A673 (cell line): ENCODE measurements at regions not wholly inside any gene's neighbourhood (a gene's known extent, or its start where the extent isn't known, plus 50 kb on each side); places are given as distances from the start of the nearest gene placed in this dataset.

Experiments
- BruUV-seq: library from RNA; stranded (reverse); fragments of 400-500 nt; replicated peaks from 2 replicates; lab custom pipeline; 2021; lab: Mats Ljungman, UMichigan
- CTCF ChIA-PET: fragments of 300-600 bp; sonication (Branson Sonifier 250); formaldehyde crosslinking; loops from one replicate; lab custom pipeline; 2022; ENCODE audit warnings: antibody characterized with exemption; lab: Charles Lee
- POLR2A ChIA-PET: fragments of 300-600 bp; sonication (Branson Sonifier 250); formaldehyde crosslinking; loops from one replicate; lab custom pipeline; 2022; ENCODE audit warnings: antibody characterized with exemption; ENCODE audit not compliant: low non-redundant PET; lab: Charles Lee
- DNase-seq: peaks from one replicate; pipeline ENCODE4 v3.0.0-alpha.2; 2015; ENCODE audit warnings: low spot score
- H3K27ac ChIP-seq: fragments of 200-600 bp; sonication (generic); 2 replicates; pipeline ENCODE4 v1.5.1; 2016; ENCODE audit warnings: mixed run types, low read depth, mild to moderate bottlenecking, mixed read lengths, antibody characterized with exemption, low read length; ENCODE audit not compliant: poor library complexity, severe bottlenecking
- H3K27me3 ChIP-seq: fragments of 200-600 bp; sonication (generic); replicated peaks from 2 replicates; pipeline ENCODE4 v1.6.1; 2017; ENCODE audit warnings: mixed run types, low read depth, mild to moderate bottlenecking, mixed read lengths, antibody characterized with exemption, low read length; ENCODE audit not compliant: insufficient read depth, poor library complexity
- H3K36me3 ChIP-seq: fragments of 200-600 bp; sonication (generic); 2 replicates; pipeline ENCODE4 v1.6.1; 2016; ENCODE audit warnings: mixed run types, mild to moderate bottlenecking, mixed read lengths, antibody characterized with exemption, low read length; ENCODE audit not compliant: insufficient read depth, poor library complexity, severe bottlenecking
- H3K4me1 ChIP-seq: fragments of 200-600 bp; sonication (generic); 2 replicates; pipeline ENCODE4 v1.6.1; 2017; ENCODE audit warnings: mixed run types, mild to moderate bottlenecking, mixed read lengths, antibody characterized with exemption, low read length; ENCODE audit not compliant: insufficient read depth, poor library complexity, severe bottlenecking
- H3K4me3 ChIP-seq: fragments of 200-600 bp; sonication (generic); 2 replicates; pipeline ENCODE4 v1.5.1; 2016; ENCODE audit warnings: low read depth, mixed run types, mild to moderate bottlenecking, mixed read lengths, low read length; ENCODE audit not compliant: poor library complexity, severe bottlenecking
- H3K9me3 ChIP-seq: fragments of 200-600 bp; sonication (generic); 2 replicates; pipeline ENCODE4 v1.6.1; 2016; ENCODE audit warnings: mixed run types, low read depth, mild to moderate bottlenecking, mixed read lengths, antibody characterized with exemption, low read length; ENCODE audit not compliant: poor library complexity, severe bottlenecking
- EZH2 ChIP-seq: fragments of 200-600 bp; sonication (generic); IDR thresholded peaks from 2 replicates; pipeline ENCODE4 v1.6.1; 2017; ENCODE audit warnings: borderline replicate concordance, low read depth, mild to moderate bottlenecking, mixed read lengths, antibody characterized with exemption, low read length; ENCODE audit not compliant: poor library complexity, severe bottlenecking
- intact Hi-C: fragments of 100-400 bp; cut with micrococcal nuclease; formaldehyde crosslinking; loops from one replicate; pipeline ENCODE4 v1.10.0; 2022; ENCODE audit not compliant: unreplicated experiment
- TF ChIP-seq, protein P1 (sequence below): fragments of 300-800, 200-600 bp; sonication (generic); conservative IDR thresholded peaks from 2 replicates; pipeline ENCODE4 v1.5.1; 2017; ENCODE audit warnings: low read depth, mild to moderate bottlenecking, antibody characterized with exemption, low read length, moderate library complexity, mixed read lengths

GRCh38 chr6:18533793-18534192 is 146.6 kb downstream of the RNF144B start:
- TF ChIP-seq, protein P1, sequence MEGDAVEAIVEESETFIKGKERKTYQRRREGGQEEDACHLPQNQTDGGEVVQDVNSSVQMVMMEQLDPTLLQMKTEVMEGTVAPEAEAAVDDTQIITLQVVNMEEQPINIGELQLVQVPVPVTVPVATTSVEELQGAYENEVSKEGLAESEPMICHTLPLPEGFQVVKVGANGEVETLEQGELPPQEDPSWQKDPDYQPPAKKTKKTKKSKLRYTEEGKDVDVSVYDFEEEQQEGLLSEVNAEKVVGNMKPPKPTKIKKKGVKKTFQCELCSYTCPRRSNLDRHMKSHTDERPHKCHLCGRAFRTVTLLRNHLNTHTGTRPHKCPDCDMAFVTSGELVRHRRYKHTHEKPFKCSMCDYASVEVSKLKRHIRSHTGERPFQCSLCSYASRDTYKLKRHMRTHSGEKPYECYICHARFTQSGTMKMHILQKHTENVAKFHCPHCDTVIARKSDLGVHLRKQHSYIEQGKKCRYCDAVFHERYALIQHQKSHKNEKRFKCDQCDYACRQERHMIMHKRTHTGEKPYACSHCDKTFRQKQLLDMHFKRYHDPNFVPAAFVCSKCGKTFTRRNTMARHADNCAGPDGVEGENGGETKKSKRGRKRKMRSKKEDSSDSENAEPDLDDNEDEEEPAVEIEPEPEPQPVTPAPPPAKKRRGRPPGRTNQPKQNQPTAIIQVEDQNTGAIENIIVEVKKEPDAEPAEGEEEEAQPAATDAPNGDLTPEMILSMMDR = no peak
- TF ChIP-seq EZH2 = no peak
- no TSS peak for BruUV-seq
- Histone ChIP-seq H3K4me1 (peaks cover 46% of the 10 kb centered on the region), H3K27ac (no peak overlapping the region), H3K4me3 (no peak overlapping the region), H3K36me3 (no peaks in the 10 kb centered on the region), H3K9me3 (no peaks in the 10 kb centered on the region), H3K27me3 (no peaks in the 10 kb centered on the region)
- ChIA-PET POLR2A (no interaction called here), CTCF (no interaction called here)
- intact Hi-C loops = no loop called here
- DNase-seq = no peak

DNA sequence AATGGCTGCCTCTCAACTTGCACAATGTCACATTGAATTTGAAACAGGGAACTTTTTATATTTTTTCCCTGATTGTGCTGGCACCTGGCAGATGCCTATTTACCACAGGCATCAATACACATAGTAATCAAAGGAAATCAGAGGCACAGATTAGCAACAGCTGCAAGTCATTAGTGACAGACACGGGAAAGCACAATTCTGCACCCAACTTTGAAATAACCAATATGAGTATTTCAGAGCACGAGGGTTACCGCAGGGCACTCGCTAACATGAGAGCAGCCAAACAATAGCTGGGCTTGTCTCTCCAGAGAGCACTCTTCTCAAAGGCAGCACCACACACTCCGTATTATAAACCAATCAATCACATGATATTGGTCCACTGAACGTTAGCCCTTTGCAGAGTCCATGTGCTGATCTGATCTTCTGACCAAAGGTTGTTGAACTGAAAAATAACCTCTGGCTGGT is 149.5 kb downstream of the RNF144B start:
- intact Hi-C loops = no loop called here
- Histone ChIP-seq H3K9me3 (no peaks in the 10 kb centered on the region), H3K4me1 (peaks cover 20% of the 10 kb centered on the region), H3K27ac (peak overlapping the region; percentile 72), H3K27me3 (no peaks in the 10 kb centered on the region), H3K4me3 (no peak overlapping the region), H3K36me3 (no peaks in the 10 kb centered on the region)
- ChIA-PET CTCF (no interaction called here), POLR2A (no interaction called here)
- TF ChIP-seq EZH2 = no peak
- TF ChIP-seq, protein P1 = no peak
- no TSS peak for BruUV-seq
- peak; percentile 59 for DNase-seq

DNA sequence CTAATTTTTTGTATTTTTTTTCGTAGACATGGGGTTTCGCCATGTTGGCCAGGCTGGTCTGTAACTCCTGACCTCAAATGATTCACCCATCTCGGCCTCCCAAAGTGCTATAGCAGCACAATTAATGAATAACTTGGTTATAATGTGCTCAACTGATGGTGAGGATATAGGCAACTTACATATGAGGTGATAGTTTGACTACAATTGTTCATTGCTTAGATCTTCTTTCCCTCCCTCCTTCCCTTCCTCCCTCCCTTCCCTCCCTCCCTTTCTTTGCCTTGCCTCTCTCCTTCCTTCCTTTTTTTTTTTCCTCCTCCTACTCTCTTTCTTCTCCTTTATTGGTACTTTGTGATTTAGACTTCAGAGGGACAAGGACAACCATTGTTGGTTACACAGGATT is 151.2 kb downstream of the RNF144B start:
- intact Hi-C loops = no loop called here
- CTCF ChIA-PET = no interaction called here
- H3K4me1 ChIP-seq = peaks cover 20% of the 10 kb centered on the region
- TF ChIP-seq EZH2 = no peak
- TF ChIP-seq, protein P1 = no peak
- no peak overlapping the region for H3K27ac ChIP-seq
- peaks cover 6% of the 10 kb centered on the region for H3K9me3 ChIP-seq
- POLR2A ChIA-PET = no interaction called here
- no peak for DNase-seq
- no TSS peak for BruUV-seq
- H3K36me3 ChIP-seq = no peaks in the 10 kb centered on the region
- H3K4me3 ChIP-seq = no peak overlapping the region
- no peaks in the 10 kb centered on the region for H3K27me3 ChIP-seq
